GM12878 (cell line): ENCODE measurements at regions not wholly inside any gene's neighbourhood (a gene's known extent, or its start where the extent isn't known, plus 50 kb on each side); places are given as distances from the start of the nearest gene placed in this dataset.

Experiments
- ATAC-seq: fragments of 200-7000 bp; cut with Tn5 transposase; 3 replicates; pipeline ENCODE4 v1.9.1; 2020; ENCODE audit warnings: mild to moderate bottlenecking, moderate library complexity
- BruUV-seq: library from RNA; stranded (reverse); fragments of 400-500 nt; replicated peaks from 2 replicates; lab custom pipeline; 2021; lab: Mats Ljungman, UMichigan
- CTCF ChIA-PET: fragments of 300-600 bp; sonication (Branson Sonifier 250); formaldehyde crosslinking; extraction: SDS; loops from one replicate; lab custom pipeline; 2021; ENCODE audit warnings: inconsistent platforms; lab: Yijun Ruan, JAX
- POLR2A ChIA-PET: fragments of 350-600 bp; formaldehyde crosslinking; extraction: SDS; loops from one replicate; lab custom pipeline; 2021; ENCODE audit warnings: inconsistent platforms; lab: Charles Lee
- RAD21 ChIA-PET: fragments of 300-600 bp; sonication (Branson Sonifier 250); formaldehyde crosslinking; loops from one replicate; lab custom pipeline; 2023; ENCODE audit warnings: antibody characterized with exemption; ENCODE audit not compliant: unreplicated experiment; lab: Charles Lee
- SMC1A ChIA-PET: fragments of 300-600 bp; sonication (Branson Sonifier 250); formaldehyde crosslinking; loops from one replicate; lab custom pipeline; 2023; ENCODE audit not compliant: unreplicated experiment, uncharacterized antibody; lab: Charles Lee
- DNase-seq: peaks from one replicate; pipeline ENCODE4 v3.0.0-alpha.2; 2011; ENCODE audit warnings: low read depth, low spot score
- FAIRE-seq: peaks from 3 replicates; lab custom pipeline; 2011; peaks lifted over from hg19 to GRCh38; lab: Jason Lieb, UNC
- H2AFZ ChIP-seq: 2 replicates; pipeline ENCODE4 v1.6.0; 2011; ENCODE audit warnings: low read depth, low read length, control low read depth; ENCODE audit not compliant: control insufficient read depth
- H3K27ac ChIP-seq: 2 replicates; pipeline ENCODE4 v1.5.1; 2011; ENCODE audit warnings: control low read depth; ENCODE audit not compliant: control insufficient read depth, insufficient read depth
- H3K27me3 ChIP-seq, 2 experiments: replicated peaks in 1 of 2; 2 replicates each; pipeline versions ENCODE4 v1.6.0 to v1.6.1; 2011; ENCODE audit warnings: low read length in 1 of 2; ENCODE audit not compliant: control insufficient read depth in 2 of 2, insufficient read depth in 2 of 2
- H3K36me3 ChIP-seq, 2 experiments: 2 replicates each; pipeline ENCODE4 v1.5.1; 2011; ENCODE audit warnings: low read length in 1 of 2; ENCODE audit not compliant: control insufficient read depth in 2 of 2, insufficient read depth in 2 of 2
- H3K4me1 ChIP-seq: 2 replicates; pipeline ENCODE4 v1.6.1; 2011; ENCODE audit warnings: mild to moderate bottlenecking, low read length, moderate library complexity, mixed read lengths; ENCODE audit not compliant: control insufficient read depth, insufficient read depth
- H3K4me2 ChIP-seq: 2 replicates; pipeline ENCODE4 v1.6.0; 2011; ENCODE audit warnings: control low read depth; ENCODE audit not compliant: control insufficient read depth, insufficient read depth
- H3K4me3 ChIP-seq: fragments of 200-600 bp; sonication (generic); 2 replicates; pipeline ENCODE4 v1.5.1; 2016
- H3K79me2 ChIP-seq: 2 replicates; pipeline ENCODE4 v1.6.0; 2011; ENCODE audit warnings: low read length; ENCODE audit not compliant: control insufficient read depth, insufficient read depth
- H3K9ac ChIP-seq: 2 replicates; pipeline ENCODE4 v1.8.0; 2011; ENCODE audit warnings: low read length, control low read depth, mixed read lengths; ENCODE audit not compliant: control insufficient read depth, insufficient read depth
- H3K9me3 ChIP-seq: replicated peaks from 3 replicates; pipeline ENCODE4 v1.5.1; 2011; ENCODE audit warnings: mild to moderate bottlenecking, low read length; ENCODE audit not compliant: control insufficient read depth, insufficient read depth
- H4K20me1 ChIP-seq: 2 replicates; pipeline ENCODE4 v1.6.0; 2011; ENCODE audit not compliant: control insufficient read depth, insufficient read depth
- EP300 ChIP-seq, 2 experiments: fragments of 150-350 bp in 1 of 2; IDR thresholded peaks; 2 replicates each; pipeline ENCODE4 v1.6.1; 2011 to 2012; ENCODE audit warnings: low read depth in 2 of 2, low read length in 2 of 2, borderline replicate concordance in 1 of 2, improper control_type of control experiment in 1 of 2, inconsistent platforms in 1 of 2; ENCODE audit not compliant: control insufficient read depth in 1 of 2
- JUND ChIP-seq: IDR thresholded peaks from 2 replicates; pipeline ENCODE4 v1.6.1; 2012; ENCODE audit warnings: low read depth, mild to moderate bottlenecking, low read length, improper control_type of control experiment, moderate library complexity
- MEF2B ChIP-seq: fragments of 450-650 bp; IDR thresholded peaks from 2 replicates; pipeline ENCODE4 v1.6.1; 2018; ENCODE audit warnings: mild to moderate bottlenecking, moderate library complexity; ENCODE audit not compliant: partially characterized antibody, poor library complexity, severe bottlenecking
- NFXL1 ChIP-seq: fragments of 450-650 bp; IDR thresholded peaks from 2 replicates; pipeline ENCODE4 v1.6.1; 2017; ENCODE audit warnings: antibody characterized with exemption, mild to moderate bottlenecking, borderline replicate concordance
- NKRF ChIP-seq: fragments of 450-650 bp; conservative IDR thresholded peaks from 2 replicates; pipeline ENCODE4 v1.6.1; 2017; ENCODE audit warnings: mild to moderate bottlenecking, moderate library complexity
- PRDM15 ChIP-seq: fragments of 450-650 bp; formaldehyde crosslinking; IDR thresholded peaks from 2 replicates; pipeline ENCODE4 v1.4.0; 2020; ENCODE audit warnings: mild to moderate bottlenecking, moderate library complexity
- WGBS: methylation state at CpG from one replicate; pipeline ENCODE4 v1.1.6; 2016; ENCODE audit warnings: low lambda C conversion rate; ENCODE audit not compliant: insufficient replicate concordance, insufficient coverage; ENCODE audit errors: missing lambda C conversion rate; 5-methylcytosine and 5-hydroxymethylcytosine counted together
- in situ Hi-C: fragments of 300-500 bp; cut with MboI; formaldehyde crosslinking; loops from 9 replicates; pipeline ENCODE4 v1.14.3; 2018; ENCODE audit warnings: mixed read lengths
- intact Hi-C: fragments of 100-400 bp; cut with micrococcal nuclease; formaldehyde crosslinking; loops from one replicate; pipeline ENCODE4 v1.14.2; 2022; ENCODE audit not compliant: unreplicated experiment
- TF ChIP-seq, protein P1 (sequence below): IDR thresholded peaks from 2 replicates; pipeline ENCODE4 v1.6.1; 2012; ENCODE audit warnings: low read depth, low read length, improper control_type of control experiment
- TF ChIP-seq, protein P2 (sequence below): IDR thresholded peaks from 2 replicates; pipeline ENCODE4 v1.6.1; 2011; ENCODE audit warnings: low read depth, mild to moderate bottlenecking, low read length, moderate library complexity, borderline replicate concordance; ENCODE audit errors: extremely low read depth
- TF ChIP-seq, protein P3 (sequence below): fragments of 450-650 bp; IDR thresholded peaks from 2 replicates; pipeline ENCODE4 v1.6.1; 2017; ENCODE audit warnings: antibody characterized with exemption, mild to moderate bottlenecking, moderate library complexity

GRCh38 chr16:35736546-35736945, 2277.1 kb downstream of the TP53TG3F start (continued):
- no peak for TF ChIP-seq NFXL1

- H3K36me3 ChIP-seq = no peaks in the 10 kb centered on the region
- no peaks in the 10 kb centered on the region for H3K4me1 ChIP-seq
- ChIA-PET RAD21 (no interaction called here), CTCF (no interaction called here), POLR2A (no interaction called here), SMC1A (no interaction called here)
- intact Hi-C loops (no loop called here), in situ Hi-C loops (no loop called here)
- no peaks in the 10 kb centered on the region for H4K20me1 ChIP-seq
- no peaks in the 10 kb centered on the region for H3K27me3 ChIP-seq
- H3K4me2 ChIP-seq = no peak overlapping the region
- no TSS peak for BruUV-seq
- no peak for FAIRE-seq
- DNase-seq = no peak
- 40% methylated on average over 3 of the region's 3 CpGs for WGBS
- no peak overlapping the region for H3K4me3 ChIP-seq
- H3K9me3 ChIP-seq = no peaks in the 10 kb centered on the region; the same call in 2 of the 3 replicates
- H2AFZ ChIP-seq = no peak overlapping the region
- ATAC-seq = no peak
- no peak overlapping the region for H3K27ac ChIP-seq
- H3K79me2 ChIP-seq = no peaks in the 10 kb centered on the region
- H3K9ac ChIP-seq = no peak overlapping the region
- TF ChIP-seq NKRF (no peak), PRDM15 (CRISPR knock-in tag) (no peak), EP300 (IDR thresholded peaks at IDR 0.05; ENCODE audit: borderline replicate concordance in 1 of 2, control insufficient read depth in 1 of 2, low read depth in 2 of 2, low read length in 2 of 2) (no peak), JUND (no peak), MEF2B (no peak)
- TF ChIP-seq, protein P1, sequence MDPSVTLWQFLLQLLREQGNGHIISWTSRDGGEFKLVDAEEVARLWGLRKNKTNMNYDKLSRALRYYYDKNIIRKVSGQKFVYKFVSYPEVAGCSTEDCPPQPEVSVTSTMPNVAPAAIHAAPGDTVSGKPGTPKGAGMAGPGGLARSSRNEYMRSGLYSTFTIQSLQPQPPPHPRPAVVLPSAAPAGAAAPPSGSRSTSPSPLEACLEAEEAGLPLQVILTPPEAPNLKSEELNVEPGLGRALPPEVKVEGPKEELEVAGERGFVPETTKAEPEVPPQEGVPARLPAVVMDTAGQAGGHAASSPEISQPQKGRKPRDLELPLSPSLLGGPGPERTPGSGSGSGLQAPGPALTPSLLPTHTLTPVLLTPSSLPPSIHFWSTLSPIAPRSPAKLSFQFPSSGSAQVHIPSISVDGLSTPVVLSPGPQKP = no peak
- TF ChIP-seq, protein P2, sequence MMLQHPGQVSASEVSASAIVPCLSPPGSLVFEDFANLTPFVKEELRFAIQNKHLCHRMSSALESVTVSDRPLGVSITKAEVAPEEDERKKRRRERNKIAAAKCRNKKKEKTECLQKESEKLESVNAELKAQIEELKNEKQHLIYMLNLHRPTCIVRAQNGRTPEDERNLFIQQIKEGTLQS = no peak
- TF ChIP-seq, protein P3, sequence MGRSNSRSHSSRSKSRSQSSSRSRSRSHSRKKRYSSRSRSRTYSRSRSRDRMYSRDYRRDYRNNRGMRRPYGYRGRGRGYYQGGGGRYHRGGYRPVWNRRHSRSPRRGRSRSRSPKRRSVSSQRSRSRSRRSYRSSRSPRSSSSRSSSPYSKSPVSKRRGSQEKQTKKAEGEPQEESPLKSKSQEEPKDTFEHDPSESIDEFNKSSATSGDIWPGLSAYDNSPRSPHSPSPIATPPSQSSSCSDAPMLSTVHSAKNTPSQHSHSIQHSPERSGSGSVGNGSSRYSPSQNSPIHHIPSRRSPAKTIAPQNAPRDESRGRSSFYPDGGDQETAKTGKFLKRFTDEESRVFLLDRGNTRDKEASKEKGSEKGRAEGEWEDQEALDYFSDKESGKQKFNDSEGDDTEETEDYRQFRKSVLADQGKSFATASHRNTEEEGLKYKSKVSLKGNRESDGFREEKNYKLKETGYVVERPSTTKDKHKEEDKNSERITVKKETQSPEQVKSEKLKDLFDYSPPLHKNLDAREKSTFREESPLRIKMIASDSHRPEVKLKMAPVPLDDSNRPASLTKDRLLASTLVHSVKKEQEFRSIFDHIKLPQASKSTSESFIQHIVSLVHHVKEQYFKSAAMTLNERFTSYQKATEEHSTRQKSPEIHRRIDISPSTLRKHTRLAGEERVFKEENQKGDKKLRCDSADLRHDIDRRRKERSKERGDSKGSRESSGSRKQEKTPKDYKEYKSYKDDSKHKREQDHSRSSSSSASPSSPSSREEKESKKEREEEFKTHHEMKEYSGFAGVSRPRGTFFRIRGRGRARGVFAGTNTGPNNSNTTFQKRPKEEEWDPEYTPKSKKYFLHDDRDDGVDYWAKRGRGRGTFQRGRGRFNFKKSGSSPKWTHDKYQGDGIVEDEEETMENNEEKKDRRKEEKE = no peak
Observed at GRCh38 chr16:35737076-35737475, 2277.7 kb downstream of the TP53TG3F start.
